PC-3 (cell line): ENCODE measurements at regions not wholly inside any gene's neighbourhood (a gene's known extent, or its start where the extent isn't known, plus 50 kb on each side); places are given as distances from the start of the nearest gene placed in this dataset.

Experiments used
- CTCF ChIP-seq: fragments of 300-600 bp; sonication (generic); conservative IDR thresholded peaks from 2 replicates; pipeline ENCODE4 v1.5.1; 2017; ENCODE audit warnings: antibody characterized with exemption, low read depth, mild to moderate bottlenecking, low read length
- EZH2 ChIP-seq: fragments of 300-600 bp; sonication (generic); IDR thresholded peaks from one replicate; pipeline ENCODE4 v1.6.1; 2017; ENCODE audit warnings: antibody characterized with exemption, mild to moderate bottlenecking, low read length; ENCODE audit not compliant: unreplicated experiment

- TF ChIP-seq EZH2, result no peak
- TF ChIP-seq CTCF, result no peak
These were observed 472.1 kb upstream of the MARCKS start for GRCh38 chr6:113385020-113385431.
